K562 (cell line): ENCODE measurements at regions not wholly inside any gene's neighbourhood (a gene's known extent, or its start where the extent isn't known, plus 50 kb on each side); places are given as distances from the start of the nearest gene placed in this dataset.

Experiments used
- BRCA1 ChIP-seq, 2 experiments: fragments of 450-650 bp in 1 of 2; sonication (generic) in 1 of 2; formaldehyde crosslinking in 1 of 2; IDR thresholded peaks; 2 replicates each; pipeline versions ENCODE4 v1.5.0 to v1.6.1; 2017 to 2020; ENCODE audit warnings: mild to moderate bottlenecking in 1 of 2, missing genetic modification reagents in 1 of 2
- CEBPB ChIP-seq: fragments of 450-650 bp; IDR thresholded peaks from 2 replicates; pipeline ENCODE4 v1.6.1; 2016; ENCODE audit warnings: missing genetic modification characterization, missing compliant biosample characterization
- EZH2 ChIP-seq: IDR thresholded peaks from 2 replicates; pipeline ENCODE4 v1.6.1; 2012; ENCODE audit warnings: low read depth, mild to moderate bottlenecking, inconsistent platforms, low read length, borderline replicate concordance
- KAT2B ChIP-seq: IDR thresholded peaks from one replicate; pipeline ENCODE4 v1.6.1; 2012; ENCODE audit warnings: low read depth, mild to moderate bottlenecking, control low read depth, inconsistent platforms, low read length, moderate library complexity
- MLX ChIP-seq, 2 experiments: fragments of 450-650 bp in 1 of 2; sonication (generic) in 1 of 2; formaldehyde crosslinking; conservative IDR thresholded peaks; 2 replicates each; pipeline versions ENCODE4 v1.4.0 to v1.8.1; 2020 to 2022; ENCODE audit warnings: mild to moderate bottlenecking in 1 of 2, missing genetic modification reagents in 1 of 2
- MYC ChIP-seq, 2 experiments: fragments of 250-450 bp in 1 of 2; sonication (Bioruptor Pico) in 1 of 2; IDR thresholded peaks; 2 replicates each; pipeline versions ENCODE4 v1.5.1 to v1.6.1; 2012 to 2021; ENCODE audit warnings: low read depth in 2 of 2, borderline replicate concordance in 1 of 2, improper control_type of control experiment in 1 of 2, low read length in 1 of 2, mild to moderate bottlenecking in 1 of 2, moderate library complexity in 1 of 2
- POLR2A ChIP-seq: fragments of 450-650 bp; conservative IDR thresholded peaks from 2 replicates; pipeline ENCODE4 v1.6.1; 2016
- PTTG1 ChIP-seq: fragments of 450-650 bp; IDR thresholded peaks from 2 replicates; pipeline ENCODE4 v1.6.1; 2016; ENCODE audit warnings: low read depth, mild to moderate bottlenecking, missing genetic modification characterization, missing compliant biosample characterization
- ZNF133 ChIP-seq: fragments of 250-450 bp; sonication (Bioruptor Pico); IDR thresholded peaks from 2 replicates; pipeline ENCODE4 v1.4.0; 2020; ENCODE audit warnings: mild to moderate bottlenecking

GRCh38 chr3:128554100-128554464, 61.1 kb upstream of the GATA2 start:
- TF ChIP-seq MLX (CRISPR knock-in tag; conservative IDR thresholded peaks at IDR 0.05): no peak
- no peak for TF ChIP-seq CEBPB (tag)
- TF ChIP-seq ZNF133 (CRISPR knock-in tag): no peak
- no peak for TF ChIP-seq POLR2A
- TF ChIP-seq KAT2B: no peak
- no peak for TF ChIP-seq EZH2
- TF ChIP-seq PTTG1 (tag): no peak
- TF ChIP-seq MYC (IDR thresholded peaks at IDR 0.05; ENCODE audit: low read depth, low read length): no peak
- no peak for TF ChIP-seq MYC (CRISPR knock-in tag; IDR thresholded peaks at IDR 0.05; ENCODE audit: borderline replicate concordance, low read depth)
- TF ChIP-seq BRCA1 (IDR thresholded peaks at IDR 0.05): no peak
- no peak for TF ChIP-seq BRCA1 (CRISPR knock-in tag; IDR thresholded peaks at IDR 0.05)
